H9 (cell line): ENCODE measurements at regions not wholly inside any gene's neighbourhood (a gene's known extent, or its start where the extent isn't known, plus 50 kb on each side); places are given as distances from the start of the nearest gene placed in this dataset.

Experiments
- DNase-seq: peaks from one replicate; pipeline ENCODE4 v3.0.0-alpha.2; 2017
- H2AFZ ChIP-seq: one replicate; pipeline ENCODE4 v1.6.1; 2013; ENCODE audit warnings: mild to moderate bottlenecking, low read length, control low read depth, moderate library complexity
- H2AK5ac ChIP-seq: 2 replicates; pipeline ENCODE4 v1.6.1; 2013; ENCODE audit warnings: low read length, control low read depth, mixed read lengths; ENCODE audit not compliant: insufficient read length
- H2BK120ac ChIP-seq: one replicate; pipeline ENCODE4 v1.6.1; 2013; ENCODE audit warnings: low read depth, mild to moderate bottlenecking, low read length, control low read depth, inconsistent platforms; ENCODE audit not compliant: poor library complexity, severe bottlenecking
- H2BK12ac ChIP-seq: 2 replicates; pipeline ENCODE4 v1.6.1; 2013; ENCODE audit warnings: low read length, control low read depth, mixed read lengths, low read depth; ENCODE audit not compliant: insufficient read length
- H2BK15ac ChIP-seq: 2 replicates; pipeline ENCODE4 v1.6.1; 2013; ENCODE audit warnings: low read depth, low read length, control low read depth
- H2BK20ac ChIP-seq: one replicate; pipeline ENCODE4 v1.6.1; 2013; ENCODE audit warnings: low read depth, mild to moderate bottlenecking, low read length, control low read depth, inconsistent platforms; ENCODE audit not compliant: poor library complexity, severe bottlenecking
- H2BK5ac ChIP-seq: 2 replicates; pipeline ENCODE4 v1.6.1; 2013; ENCODE audit warnings: low read length, control low read depth, mixed read lengths; ENCODE audit not compliant: insufficient read length
- H3K14ac ChIP-seq: 2 replicates; pipeline ENCODE4 v1.6.1; 2013; ENCODE audit warnings: low read length, control low read depth; ENCODE audit not compliant: insufficient read depth
- H3K18ac ChIP-seq: 2 replicates; pipeline ENCODE4 v1.6.1; 2013; ENCODE audit warnings: low read depth, mild to moderate bottlenecking, mixed read lengths, low read length, control low read depth; ENCODE audit not compliant: insufficient read length
- H3K23ac ChIP-seq: 2 replicates; pipeline ENCODE4 v1.6.1; 2013; ENCODE audit warnings: low read length, control low read depth, mixed read lengths, low read depth; ENCODE audit not compliant: insufficient read length
- H3K23me2 ChIP-seq: 2 replicates; pipeline ENCODE4 v1.6.1; 2013; ENCODE audit warnings: low read depth, mild to moderate bottlenecking, mixed read lengths, low read length, control low read depth; ENCODE audit not compliant: insufficient read length, poor library complexity, severe bottlenecking
- H3K27ac ChIP-seq: 2 replicates; pipeline ENCODE4 v1.5.1; 2013; ENCODE audit warnings: low read length, control low read depth, mixed read lengths, low read depth; ENCODE audit not compliant: insufficient read length
- H3K27me3 ChIP-seq: 2 replicates; pipeline ENCODE4 v1.6.1; 2013; ENCODE audit warnings: low read length, control low read depth, inconsistent platforms; ENCODE audit not compliant: insufficient read depth
- H3K4ac ChIP-seq: 2 replicates; pipeline ENCODE4 v1.6.1; 2013; ENCODE audit warnings: low read depth, mild to moderate bottlenecking, control low read depth, inconsistent platforms, low read length, moderate library complexity
- H3K4me1 ChIP-seq: 2 replicates; pipeline ENCODE4 v1.6.1; 2013; ENCODE audit warnings: low read length, control low read depth, inconsistent platforms; ENCODE audit not compliant: insufficient read depth
- H3K4me2 ChIP-seq: 2 replicates; pipeline ENCODE4 v1.6.1; 2013; ENCODE audit warnings: low read length, control low read depth, mixed read lengths; ENCODE audit not compliant: insufficient read length, insufficient read depth
- H3K56ac ChIP-seq: 2 replicates; pipeline ENCODE4 v1.6.1; 2013; ENCODE audit warnings: low read depth, mild to moderate bottlenecking, mixed read lengths, low read length, control low read depth; ENCODE audit not compliant: insufficient read length
- H3K79me1 ChIP-seq: 2 replicates; pipeline ENCODE4 v1.6.1; 2013; ENCODE audit warnings: low read depth, mild to moderate bottlenecking, moderate library complexity, low read length, control low read depth, inconsistent platforms; ENCODE audit not compliant: insufficient read depth, poor library complexity, severe bottlenecking
- H3K79me2 ChIP-seq: 2 replicates; pipeline ENCODE4 v1.6.1; 2013; ENCODE audit warnings: low read length, control low read depth, inconsistent platforms; ENCODE audit not compliant: insufficient read depth
- H3K9ac ChIP-seq: 2 replicates; pipeline ENCODE4 v1.6.1; 2013; ENCODE audit warnings: low read length, control low read depth, mixed read lengths; ENCODE audit not compliant: insufficient read length; ENCODE audit errors: extremely low read depth
- H3K9me3 ChIP-seq: one replicate; pipeline ENCODE4 v1.6.1; 2013; ENCODE audit warnings: low read depth, low read length, inconsistent platforms; ENCODE audit not compliant: control insufficient read depth
- H3T11ph ChIP-seq: one replicate; pipeline ENCODE4 v1.6.1; 2013; ENCODE audit warnings: mild to moderate bottlenecking, low read length, control low read depth, inconsistent platforms
- H4K20me1 ChIP-seq: one replicate; pipeline ENCODE4 v1.6.1; 2013; ENCODE audit not compliant: control insufficient read depth, insufficient read length, insufficient read depth
- H4K5ac ChIP-seq: 2 replicates; pipeline ENCODE4 v1.6.1; 2013; ENCODE audit warnings: low read depth, mild to moderate bottlenecking, mixed read lengths, low read length, control low read depth; ENCODE audit not compliant: insufficient read length
- H4K8ac ChIP-seq: replicated peaks from 2 replicates; pipeline ENCODE4 v1.6.1; 2013; ENCODE audit warnings: low read length, control low read depth, mixed read lengths, low read depth; ENCODE audit not compliant: insufficient read length
- H4K91ac ChIP-seq: 2 replicates; pipeline ENCODE4 v1.6.1; 2013; ENCODE audit warnings: low read depth, mild to moderate bottlenecking, moderate library complexity, mixed read lengths, low read length, control low read depth; ENCODE audit not compliant: insufficient read length
- H3K27ac Mint-ChIP-seq, 3 experiments: 2 replicates in 2 of 3; 3 replicates in 1 of 3; pipeline ENCODE4 v1.8.0; 2020 to 2021; ENCODE audit warnings: mixed read lengths in 3 of 3, mild to moderate bottlenecking in 1 of 3, moderate library complexity in 1 of 3
- H3K27me3 Mint-ChIP-seq: 2 replicates; pipeline ENCODE4 v1.8.0; 2021; ENCODE audit warnings: low read depth, mild to moderate bottlenecking, moderate library complexity, mixed read lengths
- H3K36me3 Mint-ChIP-seq, 3 experiments: 2 replicates in 2 of 3; 3 replicates in 1 of 3; pipeline ENCODE4 v1.8.0; 2020 to 2021; ENCODE audit warnings: low read depth in 3 of 3, mixed read lengths in 3 of 3; ENCODE audit not compliant: insufficient read depth in 1 of 3
- H3K4me1 Mint-ChIP-seq, 2 experiments: 2 replicates each; pipeline ENCODE4 v1.8.0; 2020; ENCODE audit warnings: mixed read lengths in 2 of 2
- H3K4me3 Mint-ChIP-seq, 2 experiments: 2 replicates in 1 of 2; 3 replicates in 1 of 2; pipeline ENCODE4 v1.8.0; 2020 to 2021; ENCODE audit warnings: mild to moderate bottlenecking in 2 of 2, mixed read lengths in 2 of 2, moderate library complexity in 1 of 2
- H3K9me3 Mint-ChIP-seq, 2 experiments: 2 replicates in 1 of 2; 3 replicates in 1 of 2; pipeline ENCODE4 v1.8.0; 2020; ENCODE audit warnings: mild to moderate bottlenecking in 2 of 2, mixed read lengths in 2 of 2, moderate library complexity in 1 of 2
- WGBS: extraction: QIAGEN DNeasy Blood & Tissue Kit; methylation state at CpG from one replicate; pipeline ENCODE4 v1.1.7; 2013; ENCODE audit warnings: missing lambda C conversion rate, low lambda C conversion rate, mixed read lengths; ENCODE audit not compliant: insufficient read length; ENCODE audit errors: extremely low coverage; 5-methylcytosine and 5-hydroxymethylcytosine counted together
- TF ChIP-seq, protein P1 (sequence below): fragments of 200-600 bp; sonication (generic); conservative IDR thresholded peaks from 3 replicates; pipeline ENCODE4 v1.8.0; 2021; ENCODE audit warnings: antibody characterized with exemption, mild to moderate bottlenecking

DNA sequence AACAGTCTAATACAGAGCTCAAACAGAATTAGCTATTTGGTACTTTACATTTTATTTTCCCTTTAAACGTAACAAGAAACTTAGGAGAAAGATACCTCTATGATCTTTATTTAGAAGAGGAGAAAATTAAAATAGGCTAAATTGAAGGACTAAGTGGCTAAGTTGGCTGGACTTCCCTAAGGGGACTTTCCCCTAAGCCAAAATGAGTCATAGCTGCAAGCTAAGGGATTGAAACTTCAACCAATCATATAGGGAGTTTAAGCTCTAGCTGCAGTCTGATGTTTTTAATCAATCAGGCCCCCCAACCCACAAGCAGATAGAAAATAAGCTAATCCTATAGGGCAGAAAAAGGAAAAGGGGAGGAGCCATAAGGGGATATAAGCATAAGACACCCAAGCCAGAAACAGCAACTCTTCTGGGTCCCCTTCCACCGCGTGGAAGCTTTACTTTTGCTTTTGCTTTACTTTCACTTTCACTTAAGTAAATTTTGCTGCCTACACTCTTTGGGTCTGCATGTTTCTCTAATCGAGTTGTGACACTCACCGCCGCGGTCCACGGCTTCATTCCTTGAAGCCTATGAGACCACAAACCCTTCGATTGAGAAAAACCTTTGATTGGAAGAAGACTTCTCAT lies 1108.5 kb upstream of the EPHA6 start:
- no peak overlapping the region for H4K91ac ChIP-seq
- no peak overlapping the region for H2AFZ ChIP-seq
- Mint-ChIP-seq H3K4me1 (no peaks in the 10 kb centered on the region), H3K27me3 (no peaks in the 10 kb centered on the region), H3K9me3 (peaks cover 0 to 19% of the 10 kb centered on the region in 2 experiments; a peak in 3 of 5 replicates), H3K4me3 (no peak overlapping the region), H3K27ac (no peak overlapping the region), H3K36me3 (peaks cover 0 to 9% (median 0%) of the 10 kb centered on the region in 3 experiments; a peak in 5 of 7 replicates)
- no peak overlapping the region for H4K5ac ChIP-seq
- H3K27ac ChIP-seq: no peak overlapping the region
- no peak overlapping the region for H4K8ac ChIP-seq
- H3T11ph ChIP-seq: no peak overlapping the region
- no peak overlapping the region for H3K18ac ChIP-seq
- no peaks in the 10 kb centered on the region for H3K23me2 ChIP-seq
- H3K4me1 ChIP-seq: no peaks in the 10 kb centered on the region
- H4K20me1 ChIP-seq: no peaks in the 10 kb centered on the region
- no peak overlapping the region for H2BK120ac ChIP-seq
- no peak overlapping the region for H2BK5ac ChIP-seq
- no peaks in the 10 kb centered on the region for H3K79me1 ChIP-seq
- H2BK15ac ChIP-seq: no peak overlapping the region
- no peak overlapping the region for H3K14ac ChIP-seq
- H3K56ac ChIP-seq: no peak overlapping the region
- H3K4ac ChIP-seq: no peak overlapping the region
- no peaks in the 10 kb centered on the region for H3K27me3 ChIP-seq
- no peaks in the 10 kb centered on the region for H3K79me2 ChIP-seq
- H3K4me2 ChIP-seq: no peak overlapping the region
- no peak overlapping the region for H3K23ac ChIP-seq
- no peak overlapping the region for H2BK20ac ChIP-seq
- no CpG with 5 or more reads among the region's 9 CpGs for WGBS
- TF ChIP-seq, protein P1, sequence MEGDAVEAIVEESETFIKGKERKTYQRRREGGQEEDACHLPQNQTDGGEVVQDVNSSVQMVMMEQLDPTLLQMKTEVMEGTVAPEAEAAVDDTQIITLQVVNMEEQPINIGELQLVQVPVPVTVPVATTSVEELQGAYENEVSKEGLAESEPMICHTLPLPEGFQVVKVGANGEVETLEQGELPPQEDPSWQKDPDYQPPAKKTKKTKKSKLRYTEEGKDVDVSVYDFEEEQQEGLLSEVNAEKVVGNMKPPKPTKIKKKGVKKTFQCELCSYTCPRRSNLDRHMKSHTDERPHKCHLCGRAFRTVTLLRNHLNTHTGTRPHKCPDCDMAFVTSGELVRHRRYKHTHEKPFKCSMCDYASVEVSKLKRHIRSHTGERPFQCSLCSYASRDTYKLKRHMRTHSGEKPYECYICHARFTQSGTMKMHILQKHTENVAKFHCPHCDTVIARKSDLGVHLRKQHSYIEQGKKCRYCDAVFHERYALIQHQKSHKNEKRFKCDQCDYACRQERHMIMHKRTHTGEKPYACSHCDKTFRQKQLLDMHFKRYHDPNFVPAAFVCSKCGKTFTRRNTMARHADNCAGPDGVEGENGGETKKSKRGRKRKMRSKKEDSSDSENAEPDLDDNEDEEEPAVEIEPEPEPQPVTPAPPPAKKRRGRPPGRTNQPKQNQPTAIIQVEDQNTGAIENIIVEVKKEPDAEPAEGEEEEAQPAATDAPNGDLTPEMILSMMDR: no peak
- DNase-seq: no peak
- no peak overlapping the region for H2AK5ac ChIP-seq
- no peak overlapping the region for H3K9ac ChIP-seq
- H3K9me3 ChIP-seq: no peaks in the 10 kb centered on the region
- no peak overlapping the region for H2BK12ac ChIP-seq
